HEK293T (cell line): ENCODE measurements at regions not wholly inside any gene's neighbourhood (a gene's known extent, or its start where the extent isn't known, plus 50 kb on each side); places are given as distances from the start of the nearest gene placed in this dataset.

ENCODE experiments used
- ARNT ChIP-seq: fragments of 450-650 bp; IDR thresholded peaks from 2 replicates; pipeline ENCODE4 v1.6.1; 2017; ENCODE audit warnings: mild to moderate bottlenecking
- BHLHE40 ChIP-seq: fragments of 450-650 bp; IDR thresholded peaks from 2 replicates; pipeline ENCODE4 v1.6.1; 2016; ENCODE audit warnings: mild to moderate bottlenecking, moderate library complexity, borderline replicate concordance
- ELF4 ChIP-seq: fragments of 450-650 bp; IDR thresholded peaks from 2 replicates; pipeline ENCODE4 v1.6.1; 2017; ENCODE audit warnings: antibody characterized with exemption
- FOXK2 ChIP-seq: fragments of 450-650 bp; IDR thresholded peaks from 2 replicates; pipeline ENCODE4 v1.6.1; 2016; ENCODE audit warnings: mild to moderate bottlenecking
- FOXM1 ChIP-seq: fragments of 450-650 bp; IDR thresholded peaks from 2 replicates; pipeline ENCODE4 v1.6.1; 2017; ENCODE audit warnings: mild to moderate bottlenecking, borderline replicate concordance
- HDGF ChIP-seq: fragments of 450-650 bp; IDR thresholded peaks from 2 replicates; pipeline ENCODE4 v1.6.1; 2017; ENCODE audit warnings: antibody characterized with exemption, borderline replicate concordance
- NFRKB ChIP-seq: fragments of 450-650 bp; IDR thresholded peaks from 2 replicates; pipeline ENCODE4 v1.6.1; 2016; ENCODE audit warnings: mild to moderate bottlenecking, moderate library complexity
- SP1 ChIP-seq: fragments of 450-650 bp; IDR thresholded peaks from 2 replicates; pipeline ENCODE4 v1.6.1; 2017
- TARDBP ChIP-seq: fragments of 450-650 bp; IDR thresholded peaks from 2 replicates; pipeline ENCODE4 v1.6.1; 2016
- ZNF384 ChIP-seq: fragments of 450-650 bp; IDR thresholded peaks from 2 replicates; pipeline ENCODE4 v1.6.1; 2016
- TF ChIP-seq, protein P1 (sequence below): fragments of 450-650 bp; IDR thresholded peaks from 2 replicates; pipeline ENCODE4 v1.6.1; 2016

DNA sequence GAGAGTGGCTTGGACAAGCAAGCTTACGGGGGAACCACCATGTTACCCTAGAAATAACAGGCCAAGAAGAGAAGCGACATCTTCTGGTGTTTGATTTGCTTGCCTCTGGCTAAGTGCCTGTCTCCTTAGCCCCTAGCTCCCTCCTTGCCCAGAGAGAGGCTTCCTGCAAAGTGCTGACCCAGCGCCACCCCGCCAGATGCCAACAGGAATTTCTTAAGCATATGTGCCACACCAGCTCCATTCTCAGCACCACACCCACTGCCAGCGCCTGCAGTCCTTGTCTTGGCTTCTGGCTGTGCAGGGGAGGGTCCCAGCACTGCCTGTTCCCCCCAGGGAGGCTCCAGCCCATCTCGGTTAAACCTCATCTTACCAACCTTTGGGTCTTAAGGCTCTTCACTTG is 74.2 kb upstream of the NCOR2 start:
- TF ChIP-seq HDGF, result no peak
- TF ChIP-seq ELF4, result no peak
- no peak for TF ChIP-seq BHLHE40
- TF ChIP-seq, protein P1, sequence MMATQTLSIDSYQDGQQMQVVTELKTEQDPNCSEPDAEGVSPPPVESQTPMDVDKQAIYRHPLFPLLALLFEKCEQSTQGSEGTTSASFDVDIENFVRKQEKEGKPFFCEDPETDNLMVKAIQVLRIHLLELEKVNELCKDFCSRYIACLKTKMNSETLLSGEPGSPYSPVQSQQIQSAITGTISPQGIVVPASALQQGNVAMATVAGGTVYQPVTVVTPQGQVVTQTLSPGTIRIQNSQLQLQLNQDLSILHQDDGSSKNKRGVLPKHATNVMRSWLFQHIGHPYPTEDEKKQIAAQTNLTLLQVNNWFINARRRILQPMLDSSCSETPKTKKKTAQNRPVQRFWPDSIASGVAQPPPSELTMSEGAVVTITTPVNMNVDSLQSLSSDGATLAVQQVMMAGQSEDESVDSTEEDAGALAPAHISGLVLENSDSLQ, result no peak
- no peak for TF ChIP-seq FOXK2
- TF ChIP-seq ZNF384, result no peak
- no peak for TF ChIP-seq ARNT
- no peak for TF ChIP-seq SP1
- no peak for TF ChIP-seq FOXM1
- TF ChIP-seq TARDBP, result no peak
- no peak for TF ChIP-seq NFRKB
